ENCODE measurements at regions not wholly inside any gene's neighbourhood (a gene's known extent, or its start where the extent isn't known, plus 50 kb on each side); places are given as distances from the start of the nearest gene placed in this dataset.

DNA sequence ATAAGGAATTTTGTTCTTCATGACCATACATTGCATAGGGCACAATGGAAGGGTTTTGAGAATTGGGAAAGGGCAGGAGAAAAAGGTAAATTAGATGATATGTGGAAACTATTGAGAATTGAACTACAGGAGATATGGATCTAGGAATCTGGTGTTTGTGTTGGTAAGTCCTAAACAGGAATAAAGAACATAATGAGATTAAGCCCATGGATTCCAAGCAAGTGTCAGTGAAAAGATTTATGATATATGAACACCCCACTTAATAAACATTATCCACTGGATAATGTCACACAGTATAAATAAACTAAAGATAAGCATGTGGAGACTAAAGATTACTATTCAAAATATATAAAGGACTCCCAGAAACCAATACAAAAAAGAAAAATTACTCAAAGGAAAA, 98.2 kb downstream of the TNFSF18 start:
- DNase-seq (ENCODE audit: low read depth, low spot score) = no peak

DNA sequence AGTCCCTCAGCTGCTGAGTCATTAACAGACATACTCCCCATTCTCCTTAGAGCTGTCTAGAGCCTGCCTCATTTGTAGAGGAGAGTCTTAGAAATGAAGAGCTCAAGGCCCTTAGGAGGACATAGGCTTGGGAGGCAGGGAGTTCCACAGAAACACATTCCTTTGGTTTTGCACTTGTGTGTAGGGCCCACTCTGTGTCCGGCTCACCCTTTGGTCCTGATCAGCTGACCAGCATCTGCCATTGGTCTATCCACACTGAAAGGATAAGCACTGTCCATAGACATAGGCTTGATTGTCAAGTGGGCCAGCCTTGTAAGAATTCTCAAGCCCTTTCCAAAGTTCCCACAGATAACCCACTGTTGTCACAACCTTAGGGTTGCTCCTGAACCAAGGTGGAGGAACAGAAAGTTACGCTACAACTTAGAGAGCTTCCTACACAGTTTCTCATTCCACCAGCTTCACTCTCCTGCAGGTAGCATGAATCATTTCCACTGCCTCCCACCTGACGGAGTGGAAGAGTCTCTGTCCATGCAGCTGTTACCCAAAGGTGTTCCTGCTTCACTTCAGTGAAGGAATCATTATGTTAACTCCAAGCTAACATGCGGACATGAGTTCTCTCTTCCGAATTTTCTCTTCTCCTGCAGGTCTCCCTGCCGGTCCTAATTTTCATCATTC, 96.1 kb downstream of the TNFSF18 start:
- DNase-seq (ENCODE audit: low read depth, low spot score) = no peak

DNA sequence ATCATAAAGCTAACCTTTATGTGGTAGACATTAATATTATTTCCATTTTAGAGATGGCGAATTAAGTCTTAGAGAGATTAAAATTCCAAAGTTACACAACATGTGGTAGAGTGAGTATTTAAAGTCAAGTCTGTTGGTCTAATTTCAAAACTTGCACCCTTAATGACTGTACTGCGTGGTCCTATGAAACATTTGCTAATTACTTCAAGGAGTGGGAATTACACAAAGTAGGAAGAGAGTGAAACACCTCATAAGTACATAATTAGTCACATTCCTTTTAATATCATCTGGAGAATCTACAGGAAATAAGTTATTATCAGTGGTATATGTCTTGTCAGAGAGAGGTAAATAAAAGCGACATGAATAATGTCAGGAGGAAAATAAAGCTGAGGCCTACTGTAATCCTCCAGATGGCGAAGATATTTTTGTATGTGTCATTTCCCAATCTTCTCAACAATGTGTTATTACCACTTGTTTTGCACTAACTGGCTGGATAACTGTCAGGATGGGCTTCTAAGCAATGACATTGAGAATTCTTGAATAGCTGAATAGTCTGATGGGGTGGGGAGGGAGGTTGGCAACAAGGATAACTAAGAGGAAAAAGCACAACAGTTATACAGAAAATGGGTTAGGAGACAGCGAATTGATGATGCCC, 95.5 kb downstream of the TNFSF18 start:
- DNase-seq (ENCODE audit: low read depth, low spot score) = no peak

DNA sequence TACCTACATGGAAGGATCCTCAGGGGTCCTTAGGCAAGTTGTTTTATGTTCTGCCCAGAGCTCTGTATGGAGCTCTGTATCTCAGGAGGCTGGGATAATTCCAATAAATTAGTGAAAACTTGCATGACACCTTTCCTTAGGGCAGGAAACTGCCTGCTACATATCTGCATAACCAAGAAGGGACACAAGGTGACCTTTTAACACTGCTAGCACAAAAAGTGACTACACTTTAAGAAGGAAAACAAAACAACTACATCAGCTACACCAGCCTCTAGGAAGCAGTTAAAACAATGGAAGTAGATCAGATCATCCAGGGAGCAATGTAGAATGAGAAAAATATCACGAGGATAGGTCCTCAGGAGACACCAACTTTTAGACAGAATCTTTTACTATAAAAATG, 93.9 kb downstream of the TNFSF18 start:
- DNase-seq (ENCODE audit: low read depth, low spot score) = no peak

DNA sequence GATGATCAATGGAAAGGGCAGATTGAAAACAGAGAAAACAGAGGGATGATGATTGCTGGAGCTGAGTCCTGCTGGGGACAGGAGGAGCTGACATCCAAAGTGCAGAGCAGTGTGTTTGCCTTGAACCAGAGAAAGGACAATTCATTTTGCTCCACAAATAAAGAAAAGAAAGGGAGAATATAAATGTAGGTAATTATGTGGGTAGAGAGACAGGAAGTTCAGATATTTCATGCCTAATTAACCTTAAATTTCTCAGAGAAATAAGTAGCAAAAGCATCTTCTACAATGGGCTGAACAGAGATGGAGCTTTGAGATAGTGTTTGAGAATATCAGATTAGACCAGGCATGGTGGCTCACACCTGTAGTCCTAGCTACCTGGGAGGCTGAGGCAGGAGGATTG, 93.2 kb downstream of the TNFSF18 start:
- no peak for DNase-seq (ENCODE audit: low read depth, low spot score)

DNA sequence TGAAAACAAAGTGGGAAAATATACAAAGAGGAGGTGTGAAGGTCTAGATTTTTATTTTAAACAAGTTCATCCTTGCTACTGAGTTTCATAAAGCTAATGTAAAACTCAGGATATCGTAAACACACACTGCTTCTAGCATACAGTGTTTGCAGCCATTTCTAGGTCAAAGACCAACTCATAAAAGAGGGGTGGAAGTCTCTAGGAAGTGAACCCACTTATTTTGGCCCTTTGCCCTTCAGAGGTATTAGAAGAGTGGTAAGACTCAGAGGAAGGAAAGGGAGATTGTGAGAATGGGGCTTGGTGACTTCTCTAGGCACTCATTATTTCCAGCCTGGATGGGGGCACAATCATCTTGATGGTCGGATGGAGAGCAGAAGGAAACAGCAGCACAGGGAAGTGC, 91.2 kb downstream of the TNFSF18 start:
- DNase-seq (ENCODE audit: low read depth, low spot score) = no peak

DNA sequence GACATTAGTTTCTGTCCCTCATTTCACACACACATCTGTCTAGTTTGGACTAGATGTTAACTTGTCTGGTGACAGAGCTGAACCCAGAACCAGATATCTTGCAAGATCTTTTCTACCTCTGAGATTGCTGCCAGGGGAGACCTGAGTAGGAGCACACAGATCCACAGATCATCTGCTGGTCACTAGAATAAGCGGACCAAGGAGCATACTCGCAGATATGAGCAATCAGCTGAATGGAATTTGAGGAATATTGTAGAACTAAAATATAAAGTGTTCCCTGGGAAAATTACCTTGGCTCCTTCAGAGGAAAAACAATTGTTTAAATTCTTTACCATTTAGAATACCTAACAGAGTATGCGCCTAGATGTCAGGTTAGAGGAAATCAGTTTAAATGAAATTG, 90.7 kb downstream of the TNFSF18 start:
- DNase-seq (ENCODE audit: low read depth, low spot score) = no peak

DNA sequence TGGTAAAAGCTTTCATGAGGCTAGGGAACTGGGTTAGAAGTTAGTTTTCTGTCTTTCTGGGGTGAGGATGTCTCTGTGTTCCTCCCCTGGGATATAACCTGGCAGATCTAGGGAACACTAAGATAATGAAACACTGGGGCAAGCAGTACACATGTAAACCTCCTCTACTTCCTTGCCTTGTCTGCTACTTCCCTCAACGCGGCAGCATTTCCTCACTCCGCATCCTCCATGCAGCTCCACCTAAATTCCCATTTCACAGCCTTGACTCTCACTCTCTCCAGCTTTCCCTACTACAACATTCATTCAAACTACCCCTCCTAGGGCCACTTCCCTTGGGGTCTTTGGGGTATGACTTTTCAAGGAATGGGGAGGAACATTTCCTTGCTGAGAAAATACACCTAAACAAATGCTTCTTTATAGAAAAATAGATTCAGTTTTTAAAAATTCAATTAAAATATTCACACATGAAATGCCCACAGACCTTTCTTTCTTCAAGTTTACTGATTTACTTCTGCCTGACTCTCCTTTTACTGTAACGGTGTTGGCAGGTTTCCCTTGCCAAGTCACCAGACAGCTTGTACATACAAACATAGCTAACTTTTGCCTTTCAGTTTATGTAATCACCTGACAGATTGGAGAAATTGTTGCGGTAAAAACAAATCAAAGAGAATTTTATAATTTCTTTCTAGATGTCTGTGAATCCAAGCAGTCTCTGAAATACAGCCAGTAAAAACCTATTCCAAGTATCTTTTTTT, 90.1 kb downstream of the TNFSF18 start:
- DNase-seq (ENCODE audit: low read depth, low spot score) = no peak

DNA sequence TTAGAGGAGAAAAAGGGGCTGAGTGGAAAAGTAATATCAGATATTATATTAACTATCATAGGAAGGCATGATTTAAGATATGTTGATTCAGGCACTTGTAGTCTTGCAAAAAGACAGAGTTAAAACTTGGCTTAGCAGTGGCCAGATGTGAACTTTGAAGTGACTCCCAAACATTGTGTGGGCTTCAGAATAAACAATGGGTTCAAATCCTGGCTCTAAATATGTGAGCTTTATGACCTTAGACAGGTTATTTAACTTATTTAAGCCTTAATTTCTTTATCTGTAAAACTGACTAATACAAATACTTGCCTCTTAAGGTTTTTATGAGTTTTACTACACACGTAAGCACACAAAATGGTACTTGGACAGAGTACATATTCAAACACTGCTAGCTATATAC, 85.9 kb downstream of the TNFSF18 start:
- DNase-seq (ENCODE audit: low read depth, low spot score) = no peak

DNA sequence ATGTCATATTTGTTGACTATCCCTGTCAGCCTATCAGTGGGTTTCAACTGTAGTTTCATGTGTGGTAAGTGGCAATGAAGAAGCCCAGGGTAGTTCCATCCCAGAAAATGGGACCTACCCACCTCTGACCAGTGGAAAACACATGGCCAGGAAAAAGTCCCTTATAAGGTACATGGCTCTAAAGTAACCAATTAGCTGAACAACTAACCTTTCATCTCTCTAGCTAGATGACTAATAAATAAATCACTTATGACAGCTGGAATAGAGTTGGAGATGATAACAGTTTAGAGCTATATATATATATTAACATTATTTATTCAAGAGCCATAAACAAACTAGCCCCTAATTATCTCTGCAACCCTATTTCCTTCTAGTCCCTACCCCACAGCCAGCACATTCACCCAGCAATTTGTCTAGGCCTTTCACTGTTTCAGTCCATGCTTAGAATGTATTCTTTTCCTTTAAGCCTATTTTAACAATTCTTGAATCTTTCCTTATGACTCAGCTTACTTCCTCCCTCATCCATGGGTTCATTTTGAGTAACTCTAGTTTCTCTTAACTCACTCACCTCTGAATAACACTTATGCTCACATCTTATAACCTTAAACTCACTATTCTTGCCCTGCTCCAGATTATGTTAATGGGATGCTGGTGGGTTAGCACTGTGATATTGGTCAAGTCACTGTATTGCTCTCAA, 83.7 kb downstream of the TNFSF18 start:
- DNase-seq (ENCODE audit: low read depth, low spot score) = no peak

DNA sequence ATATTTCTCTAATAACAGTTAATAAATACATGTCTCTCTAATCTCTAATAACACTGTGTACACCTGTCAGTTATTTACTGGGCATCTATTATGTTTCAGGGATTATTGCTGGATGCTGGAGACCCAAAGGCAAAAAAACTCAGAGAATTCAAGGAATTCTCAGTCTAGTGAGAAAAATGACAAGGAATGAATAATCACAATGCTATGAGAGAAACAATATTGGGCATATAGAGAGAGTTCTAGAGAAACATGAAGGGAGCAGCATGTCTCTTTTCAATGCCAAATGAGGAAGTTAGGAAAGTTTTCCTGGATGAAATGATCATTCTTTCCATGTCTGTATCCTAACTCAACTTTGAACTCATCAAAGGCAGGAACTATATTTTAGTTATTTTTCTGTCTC, 82.8 kb downstream of the TNFSF18 start:
- no peak for DNase-seq (ENCODE audit: low read depth, low spot score)

DNA sequence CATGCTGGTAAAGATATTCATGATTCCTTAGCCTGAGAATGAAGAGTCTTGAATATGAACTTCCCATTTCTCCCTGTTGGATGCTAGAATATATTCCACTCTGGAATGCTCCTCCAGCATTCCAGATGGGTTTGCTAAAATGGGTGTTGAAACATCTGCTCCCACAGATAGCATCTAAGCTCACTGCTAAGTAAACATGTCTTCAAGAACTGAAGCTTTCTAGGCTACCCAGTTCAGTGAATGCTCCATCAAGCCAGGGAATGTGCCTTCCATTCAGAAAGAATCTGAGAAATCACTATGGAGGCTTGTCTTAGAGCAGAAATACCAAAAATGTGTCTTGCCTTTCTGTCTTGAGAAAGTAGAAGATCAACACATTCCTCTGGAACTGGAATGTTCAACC, 81.1 kb downstream of the TNFSF18 start:
- DNase-seq (ENCODE audit: low read depth, low spot score) = no peak

DNA sequence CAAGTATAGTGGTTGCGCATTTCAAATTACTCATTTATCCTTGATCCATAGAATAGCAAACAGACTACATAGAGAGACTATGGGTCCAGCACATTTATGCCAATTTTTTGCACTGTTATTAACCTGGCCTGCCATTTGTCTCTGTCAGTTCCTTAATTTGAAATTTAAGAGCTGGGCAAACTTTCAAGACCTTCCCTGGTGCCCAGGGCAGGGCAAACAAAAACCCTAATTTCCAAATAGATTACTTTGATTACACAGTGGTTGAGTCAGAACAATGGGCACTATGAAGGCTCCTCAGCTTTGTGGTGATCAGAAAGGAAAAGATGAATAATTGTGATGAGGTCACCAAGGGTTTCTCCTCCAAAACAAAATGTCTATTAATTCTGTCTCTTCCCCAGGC, 80.6 kb downstream of the TNFSF18 start:
- no peak for DNase-seq (ENCODE audit: low read depth, low spot score)

DNA sequence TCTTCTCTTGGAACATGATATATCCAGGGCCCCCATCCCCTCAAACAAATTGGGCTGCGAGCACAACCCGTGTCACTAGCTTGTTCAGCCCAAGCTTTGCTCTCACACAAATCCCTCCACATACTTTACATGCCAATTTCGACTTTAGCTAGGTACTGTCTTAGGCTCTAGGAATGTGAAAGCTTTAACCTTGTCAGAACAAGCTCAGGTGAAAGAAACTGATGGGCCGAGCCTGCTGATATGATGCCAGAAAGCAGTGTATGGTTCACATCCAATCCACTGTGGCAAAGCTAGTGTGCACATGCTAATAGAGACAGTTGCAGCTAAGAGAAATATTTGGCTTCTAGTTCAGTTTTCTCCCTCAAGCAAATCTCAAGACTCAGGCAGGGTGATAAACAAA, 79.5 kb downstream of the TNFSF18 start:
- DNase-seq (ENCODE audit: low read depth, low spot score) = no peak

DNA sequence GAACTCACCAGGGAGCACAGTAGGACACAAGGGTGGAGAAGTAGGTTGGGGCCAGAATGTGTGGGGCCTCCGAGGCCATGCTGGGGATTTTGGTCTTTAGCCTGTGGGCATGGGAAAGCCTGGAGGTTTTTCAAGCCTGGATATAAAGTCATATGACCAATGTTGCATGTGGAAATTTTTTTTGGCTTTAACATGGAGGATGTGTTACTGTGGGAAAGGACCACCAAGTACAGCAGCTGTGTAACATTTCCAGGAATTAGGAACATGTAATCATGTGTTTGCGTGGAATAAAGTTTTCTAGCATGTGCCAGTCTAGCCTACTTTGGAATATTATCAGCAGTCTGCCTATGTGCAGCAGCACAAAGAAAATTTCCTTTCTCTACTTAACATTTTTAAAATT, 78.5 kb downstream of the TNFSF18 start:
- no peak for DNase-seq (ENCODE audit: low read depth, low spot score)

DNA sequence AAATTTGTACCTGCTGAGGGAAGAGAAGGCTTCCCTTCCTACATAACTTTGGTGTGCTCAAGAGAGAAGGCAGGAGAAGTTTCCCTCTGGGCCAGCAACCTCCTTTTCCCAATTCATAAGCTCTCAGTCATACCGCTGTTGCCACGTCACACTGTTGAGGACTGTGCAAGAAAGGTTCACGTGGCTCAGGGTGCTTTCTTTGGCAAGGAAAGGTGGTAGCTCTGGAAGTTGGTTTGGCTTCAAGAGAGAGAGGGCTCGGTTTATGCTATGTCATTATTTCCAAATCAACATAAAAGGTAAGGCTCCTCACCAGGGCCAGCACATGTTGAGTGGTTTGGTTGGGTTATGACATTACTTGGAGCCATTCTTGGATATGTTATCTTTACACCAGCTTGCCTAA, 77.3 kb downstream of the TNFSF18 start:
- no peak for DNase-seq (ENCODE audit: low read depth, low spot score)

DNA sequence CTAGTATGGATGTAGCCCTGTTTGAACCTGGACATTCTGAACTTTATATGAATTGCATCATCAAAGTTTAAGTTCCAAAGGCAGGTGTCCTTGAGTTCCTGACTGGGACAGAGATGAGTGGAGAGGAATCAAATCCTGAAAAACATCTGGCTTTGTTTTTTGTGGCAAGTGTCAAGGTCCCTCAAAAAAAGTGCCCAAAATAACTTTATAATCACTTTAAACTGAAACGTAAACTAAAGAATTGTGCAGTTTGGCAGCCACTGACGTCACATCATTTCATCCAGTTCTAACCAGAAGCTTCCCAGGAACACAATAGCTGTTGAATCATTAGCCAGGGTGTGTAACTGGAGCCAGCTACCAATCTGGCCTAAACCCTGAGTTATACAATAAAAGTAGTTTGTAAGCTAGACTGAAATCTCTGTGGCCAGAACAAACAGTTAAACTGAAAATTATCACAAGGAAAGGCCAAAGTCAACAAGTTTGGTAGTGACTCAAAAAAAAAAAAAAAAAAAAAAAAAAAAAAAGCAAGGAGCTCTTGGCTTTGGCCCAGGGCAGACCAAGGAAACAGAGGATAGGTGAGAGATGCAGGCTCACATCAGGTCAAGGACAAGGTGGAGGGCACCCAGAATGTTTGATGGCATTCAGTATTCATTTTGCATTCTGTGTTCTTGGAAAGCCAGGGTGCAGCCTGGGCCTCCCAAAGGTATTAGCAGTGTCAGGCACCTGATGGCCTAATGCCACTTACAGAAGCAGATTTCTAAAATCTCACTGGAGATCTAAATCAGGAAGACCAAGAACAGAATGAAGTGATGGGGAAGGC, 74.3 kb downstream of the TNFSF18 start:
- DNase-seq (ENCODE audit: low read depth, low spot score) = peak; percentile 51

DNA sequence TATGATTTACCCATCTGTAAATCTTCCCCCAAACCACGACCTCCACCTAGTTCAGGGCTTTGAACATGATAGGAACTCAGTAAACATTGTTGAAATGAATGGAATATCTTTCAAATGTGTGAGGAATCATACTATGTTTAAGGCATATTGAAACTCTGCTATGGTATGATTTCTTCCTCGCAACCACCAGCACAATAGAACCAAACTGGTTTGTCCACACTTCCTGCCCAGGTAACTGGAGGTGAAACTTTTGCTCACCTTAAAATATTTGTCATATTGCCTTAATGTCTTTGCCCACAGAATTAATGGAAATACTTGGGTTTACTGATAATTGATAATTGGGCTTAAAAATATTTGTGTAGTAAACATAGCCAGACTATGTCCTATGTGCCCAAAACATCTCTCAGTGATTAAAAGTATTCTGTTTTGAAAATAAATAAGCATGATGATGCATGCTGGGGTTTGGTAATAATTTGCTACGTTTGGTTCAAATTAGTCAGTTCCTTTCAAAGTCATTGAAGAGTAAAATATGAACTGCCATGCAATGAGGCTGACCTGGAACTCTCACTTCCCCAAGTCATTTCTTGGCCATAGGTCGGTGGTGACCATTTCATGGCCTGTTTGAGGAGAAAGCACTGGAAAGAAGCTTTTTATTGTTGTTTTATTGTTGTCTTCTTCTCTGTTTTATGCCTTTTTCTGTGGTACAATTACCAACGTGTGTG, 73.3 kb downstream of the TNFSF18 start:
- no peak for DNase-seq (ENCODE audit: low read depth, low spot score)

DNA sequence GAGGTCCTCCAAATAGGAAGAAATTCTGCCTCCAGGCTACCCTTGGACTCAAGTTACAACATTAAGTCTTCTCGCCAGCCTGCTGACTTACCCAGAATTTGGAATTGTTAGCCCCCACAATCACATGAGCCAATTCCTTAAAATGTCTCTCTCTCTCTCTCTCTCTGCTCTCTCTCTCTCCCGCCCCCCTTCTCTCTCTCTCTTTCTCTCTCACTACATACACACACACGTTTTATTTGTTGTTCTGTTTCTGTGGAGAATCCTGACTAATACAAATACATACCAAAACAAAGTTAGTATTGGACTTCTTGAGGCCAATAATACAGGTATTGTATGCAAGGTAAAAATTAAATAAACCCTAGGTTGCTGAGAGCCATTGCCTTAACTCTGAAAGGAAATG, 72.1 kb downstream of the TNFSF18 start:
- DNase-seq (ENCODE audit: low read depth, low spot score) = no peak

DNA sequence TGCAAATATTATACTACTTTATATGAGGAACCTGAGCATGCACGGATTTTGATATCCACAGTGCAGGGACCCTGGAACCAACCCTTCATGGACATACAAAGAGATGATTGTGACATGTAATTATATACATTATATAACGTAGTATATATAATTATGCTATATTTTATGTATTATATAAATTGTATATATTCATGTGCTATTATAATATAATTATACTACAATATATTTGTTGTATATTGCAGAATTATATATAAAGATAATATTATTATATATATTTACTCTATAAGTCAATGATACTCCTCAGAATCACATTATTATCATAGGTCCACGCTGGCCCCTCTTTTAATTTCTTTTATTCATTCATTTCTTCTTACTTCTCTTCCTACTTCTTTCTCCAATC, 70.9 kb downstream of the TNFSF18 start:
- no peak for DNase-seq (ENCODE audit: low read depth, low spot score)

DNA sequence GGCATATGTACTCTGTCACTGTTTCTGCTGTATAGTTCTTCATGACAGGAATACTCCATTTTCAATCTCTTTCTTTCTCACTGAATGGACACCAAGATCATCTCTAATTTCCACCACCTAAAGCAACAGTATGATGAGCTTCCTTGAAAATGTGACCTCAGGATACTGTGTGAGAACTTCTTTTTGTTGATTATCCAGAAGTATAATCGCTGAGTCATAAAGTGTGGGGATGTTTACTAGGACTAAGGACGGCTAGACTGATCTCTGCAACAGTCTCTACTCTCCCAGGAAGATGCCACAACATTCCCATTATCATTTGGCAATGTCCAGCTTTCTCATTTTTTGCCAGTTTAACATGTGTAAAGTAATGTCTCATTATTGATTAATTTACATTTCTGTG, 70.3 kb downstream of the TNFSF18 start:
- peak; percentile 29 for DNase-seq (ENCODE audit: low read depth, low spot score)
